ENCODE measurements at regions not wholly inside any gene's neighbourhood (a gene's known extent, or its start where the extent isn't known, plus 50 kb on each side); places are given as distances from the start of the nearest gene placed in this dataset.

GRCh38 chr1:25113086-25113485, 119.2 kb downstream of the SYF2 start:
- TF ChIP-seq CTCF (IDR thresholded peaks at IDR 0.05 in 4 of 5, conservative IDR thresholded peaks at IDR 0.05 in 1 of 5): no peak
- TF ChIP-seq POLR2A (IDR thresholded peaks at IDR 0.05): no peak
